GM21619 (cell line): ENCODE measurements at regions not wholly inside any gene's neighbourhood (a gene's known extent, or its start where the extent isn't known, plus 50 kb on each side); places are given as distances from the start of the nearest gene placed in this dataset.

Experiments
- ATAC-seq: cut with Tn5 transposase; IDR thresholded peaks from one replicate; pipeline ENCODE4 v1.9.1; 2021; ENCODE audit not compliant: unreplicated experiment

GRCh38 chr19:29323021-29323430 lies 110.1 kb upstream of the UQCRFS1 start:
- ATAC-seq: no peak

- no peak for ATAC-seq
Observed at GRCh38 chr19:29323440-29324290, 110.7 kb upstream of the UQCRFS1 start.

- ATAC-seq: no peak
Observed at GRCh38 chr19:29324291-29324680, 111.3 kb upstream of the UQCRFS1 start.

- ATAC-seq: no peak
Observed at GRCh38 chr19:29324717-29325116, 111.8 kb upstream of the UQCRFS1 start.

GRCh38 chr19:29325241-29325975 lies 112.5 kb upstream of the UQCRFS1 start:
- no peak for ATAC-seq

GRCh38 chr19:29326351-29326750 lies 113.4 kb upstream of the UQCRFS1 start:
- no peak for ATAC-seq

GRCh38 chr19:29326849-29327840 lies 114.2 kb upstream of the UQCRFS1 start:
- no peak for ATAC-seq

GRCh38 chr19:29328586-29328985 lies 115.6 kb upstream of the UQCRFS1 start:
- ATAC-seq: no peak

- ATAC-seq: no peak
Observed at GRCh38 chr19:29329460-29330134, 116.6 kb upstream of the UQCRFS1 start.

GRCh38 chr19:29336425-29336824 lies 123.5 kb upstream of the UQCRFS1 start:
- ATAC-seq: no peak

GRCh38 chr19:29337029-29337428 lies 124.1 kb upstream of the UQCRFS1 start:
- no peak for ATAC-seq

GRCh38 chr19:29338480-29338879 lies 125.5 kb upstream of the UQCRFS1 start:
- no peak for ATAC-seq

- no peak for ATAC-seq
Observed at GRCh38 chr19:29342721-29343120, 129.8 kb upstream of the UQCRFS1 start.

GRCh38 chr19:29364224-29364726 lies 151.3 kb upstream of the UQCRFS1 start:
- ATAC-seq: no peak

- no peak for ATAC-seq
Observed at GRCh38 chr19:29364999-29365398, 152.0 kb upstream of the UQCRFS1 start.

- no peak for ATAC-seq
Observed at GRCh38 chr19:29365836-29366417, 153.0 kb upstream of the UQCRFS1 start.

- ATAC-seq: no peak
Observed at GRCh38 chr19:29366757-29367156, 153.8 kb upstream of the UQCRFS1 start.

- no peak for ATAC-seq
Observed at GRCh38 chr19:29367791-29368222, 154.9 kb upstream of the UQCRFS1 start.

- ATAC-seq: no peak
Observed at GRCh38 chr19:29370276-29370675, 155.5 kb upstream of the VSTM2B start.
